B cell (primary cell): ENCODE measurements at regions not wholly inside any gene's neighbourhood (a gene's known extent, or its start where the extent isn't known, plus 50 kb on each side); places are given as distances from the start of the nearest gene placed in this dataset.

Experiments
- ATAC-seq: fragments of 200-7000 bp; cut with Tn5 transposase; one replicate; pipeline ENCODE4 v1.10.0; 2021; ENCODE audit warnings: low read depth, mild to moderate bottlenecking, moderate number of reproducible peaks, moderate library complexity
- CTCF ChIA-PET: fragments of 350-600 bp; sonication (Branson Sonifier 250); formaldehyde crosslinking; loops from one replicate; lab custom pipeline; 2021; ENCODE audit warnings: antibody characterized with exemption, inconsistent platforms; lab: Charles Lee
- POLR2A ChIA-PET: fragments of 350-600 bp; sonication (Branson Sonifier 250); formaldehyde crosslinking; loops from one replicate; lab custom pipeline; 2021; ENCODE audit warnings: antibody characterized with exemption; lab: Charles Lee
- DNase-seq: peaks from one replicate; pipeline ENCODE4 v3.0.0; 2013
- H2AFZ ChIP-seq: 2 replicates; pipeline ENCODE4 v1.6.1; 2012; ENCODE audit warnings: mild to moderate bottlenecking, low read depth, low read length; ENCODE audit not compliant: insufficient read depth, poor library complexity, severe bottlenecking
- H3K27ac ChIP-seq, 2 donors: 1 replicate in 1 of 2; 2 replicates in 1 of 2; pipeline ENCODE4 v1.5.1; 2012 to 2013; ENCODE audit warnings: low read length in 2 of 2, mild to moderate bottlenecking in 2 of 2, moderate library complexity in 1 of 2
- H3K27me3 ChIP-seq, 4 experiments: fragments of 200-600 bp in 1 of 4; sonication (generic) in 1 of 4; replicated peaks in 1 of 4; 1 replicate in 2 of 4; 2 replicates in 2 of 4; pipeline versions ENCODE4 v1.6.1 to v1.7.0; 2013 to 2016; ENCODE audit warnings: low read length in 3 of 4, mild to moderate bottlenecking in 2 of 4, mixed read lengths in 1 of 4, moderate library complexity in 1 of 4; ENCODE audit not compliant: insufficient read depth in 4 of 4, control insufficient read depth in 3 of 4; ENCODE audit errors: control extremely low read depth in 1 of 4
- H3K36me3 ChIP-seq, 2 experiments: replicated peaks in 1 of 2; 1 replicate in 1 of 2; 2 replicates in 1 of 2; pipeline versions ENCODE4 v1.6.1 to v1.7.1; 2013; ENCODE audit warnings: low read length in 1 of 2; ENCODE audit not compliant: insufficient read depth in 2 of 2, control insufficient read depth in 1 of 2; ENCODE audit errors: control extremely low read depth in 1 of 2, extremely low read depth in 1 of 2
- H3K4me1 ChIP-seq, 2 donors: fragments of 200-600 bp in 1 of 2; sonication (generic) in 1 of 2; 1 replicate in 1 of 2; 2 replicates in 1 of 2; pipeline versions ENCODE4 v1.5.1 to v1.6.1; 2013 to 2017; ENCODE audit warnings: low read length in 2 of 2; ENCODE audit not compliant: control insufficient read depth in 2 of 2, insufficient read depth in 2 of 2
- H3K4me2 ChIP-seq: replicated peaks from 2 replicates; pipeline ENCODE3; 2012; ENCODE audit warnings: mild to moderate bottlenecking, low read depth, low read length; ENCODE audit not compliant: poor library complexity, severe bottlenecking
- H3K4me3 ChIP-seq, 5 experiments: fragments of 200-600 bp in 1 of 5; sonication (generic) in 1 of 5; 1 replicate in 3 of 5; 2 replicates in 2 of 5; pipeline versions ENCODE4 v1.5.1 to v1.7.0; 2011 to 2016; ENCODE audit warnings: low read length in 4 of 5, mild to moderate bottlenecking in 4 of 5, low read depth in 2 of 5, control low read depth in 1 of 5, moderate library complexity in 1 of 5; ENCODE audit not compliant: insufficient read depth in 1 of 5; ENCODE audit errors: control extremely low read depth in 1 of 5, extremely low read depth in 1 of 5
- H3K79me2 ChIP-seq: fragments of 200-600 bp; sonication (generic); one replicate; pipeline ENCODE4 v1.6.0; 2016; ENCODE audit warnings: low read length; ENCODE audit not compliant: control insufficient read depth, insufficient read depth
- H3K9ac ChIP-seq: fragments of 200-600 bp; sonication (generic); 2 replicates; pipeline ENCODE4 v1.6.1; 2017; ENCODE audit warnings: mild to moderate bottlenecking, low read length, moderate library complexity
- H3K9me3 ChIP-seq, 3 donors: one replicate each; pipeline versions ENCODE4 v1.6.1 to v1.7.1; 2013; ENCODE audit warnings: low read length in 2 of 3; ENCODE audit not compliant: control insufficient read depth in 2 of 3, insufficient read depth in 1 of 3; ENCODE audit errors: control extremely low read depth in 1 of 3
- H4K20me1 ChIP-seq: 2 replicates; pipeline ENCODE4 v1.6.0; 2012; ENCODE audit warnings: mild to moderate bottlenecking, low read length; ENCODE audit not compliant: insufficient read depth, control insufficient read depth, poor library complexity, severe bottlenecking
- H3K27ac Mint-ChIP-seq: one replicate; pipeline ENCODE4 v1.8.0; 2021; ENCODE audit warnings: mixed read lengths
- H3K27me3 Mint-ChIP-seq: one replicate; pipeline ENCODE4 v1.8.0; 2021; ENCODE audit warnings: mixed read lengths
- H3K4me1 Mint-ChIP-seq: one replicate; pipeline ENCODE4 v1.8.0; 2021; ENCODE audit warnings: mixed read lengths
- H3K4me3 Mint-ChIP-seq: one replicate; pipeline ENCODE4 v1.8.0; 2021; ENCODE audit warnings: mixed read lengths
- H3K9me3 Mint-ChIP-seq: one replicate; pipeline ENCODE4 v1.8.0; 2022; ENCODE audit warnings: mixed read lengths; ENCODE audit not compliant: insufficient read depth
- EZH2 ChIP-seq: IDR thresholded peaks from 2 replicates; pipeline ENCODE4 v1.6.1; 2012; ENCODE audit warnings: borderline replicate concordance, low read depth, mild to moderate bottlenecking, moderate library complexity, low read length; ENCODE audit not compliant: insufficient read depth, poor library complexity, severe bottlenecking
- WGBS: methylation state at CpG from one replicate; pipeline ENCODE4 v1.1.5; 2013; ENCODE audit warnings: missing lambda C conversion rate; ENCODE audit not compliant: insufficient coverage; 5-methylcytosine and 5-hydroxymethylcytosine counted together
- intact Hi-C: fragments of 100-400 bp; cut with micrococcal nuclease; formaldehyde crosslinking; loops from one replicate; pipeline ENCODE4 v1.10.0; 2022
- TF ChIP-seq, protein P1 (sequence below): fragments of 200-600 bp; IDR thresholded peaks from one replicate; pipeline ENCODE4 v1.8.0; 2022; ENCODE audit warnings: antibody characterized with exemption, mild to moderate bottlenecking

GRCh38 chr12:124419292-124420040 lies 124.6 kb downstream of the RFLNA start:
- Mint-ChIP-seq H3K4me1 (no peaks in the 10 kb centered on the region), H3K4me3 (no peak overlapping the region), H3K9me3 (no peaks in the 10 kb centered on the region), H3K27ac (no peak overlapping the region), H3K27me3 (no peaks in the 10 kb centered on the region)
- Histone ChIP-seq H3K27me3 (no peaks in the 10 kb centered on the region), H4K20me1 (peaks cover 25% of the 10 kb centered on the region), H3K79me2 (peaks cover 36% of the 10 kb centered on the region), H3K9ac (no peak overlapping the region), H3K4me1 (no peaks in the 10 kb centered on the region), H3K36me3 (peaks cover 0 to 44% of the 10 kb centered on the region in 2 experiments), H3K4me2 (no peak overlapping the region), H2AFZ (no peak overlapping the region), H3K4me3 (no peak overlapping the region), H3K9me3 (peaks cover 0 to 3% (median 0%) of the 10 kb centered on the region in 3 donors), H3K27ac (no peak overlapping the region)
- ATAC-seq = no peak
- POLR2A ChIA-PET = no interaction called here
- CTCF ChIA-PET = interaction anchor here (0.5 kb wide), 1 partner anchor 311 kb away, joined by 3 read pairs; no protein-coding TSS in a partner anchor
- TF ChIP-seq, protein P1, sequence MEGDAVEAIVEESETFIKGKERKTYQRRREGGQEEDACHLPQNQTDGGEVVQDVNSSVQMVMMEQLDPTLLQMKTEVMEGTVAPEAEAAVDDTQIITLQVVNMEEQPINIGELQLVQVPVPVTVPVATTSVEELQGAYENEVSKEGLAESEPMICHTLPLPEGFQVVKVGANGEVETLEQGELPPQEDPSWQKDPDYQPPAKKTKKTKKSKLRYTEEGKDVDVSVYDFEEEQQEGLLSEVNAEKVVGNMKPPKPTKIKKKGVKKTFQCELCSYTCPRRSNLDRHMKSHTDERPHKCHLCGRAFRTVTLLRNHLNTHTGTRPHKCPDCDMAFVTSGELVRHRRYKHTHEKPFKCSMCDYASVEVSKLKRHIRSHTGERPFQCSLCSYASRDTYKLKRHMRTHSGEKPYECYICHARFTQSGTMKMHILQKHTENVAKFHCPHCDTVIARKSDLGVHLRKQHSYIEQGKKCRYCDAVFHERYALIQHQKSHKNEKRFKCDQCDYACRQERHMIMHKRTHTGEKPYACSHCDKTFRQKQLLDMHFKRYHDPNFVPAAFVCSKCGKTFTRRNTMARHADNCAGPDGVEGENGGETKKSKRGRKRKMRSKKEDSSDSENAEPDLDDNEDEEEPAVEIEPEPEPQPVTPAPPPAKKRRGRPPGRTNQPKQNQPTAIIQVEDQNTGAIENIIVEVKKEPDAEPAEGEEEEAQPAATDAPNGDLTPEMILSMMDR = no peak
- TF ChIP-seq EZH2 = no peak
- intact Hi-C loops = no loop called here
- WGBS = over 99% methylated on average over 12 of the region's 21 CpGs
- DNase-seq = no peak

- no peak overlapping the region for H3K4me3 ChIP-seq
- no peaks in the 10 kb centered on the region for H3K27me3 Mint-ChIP-seq
- H3K4me1 ChIP-seq = no peaks in the 10 kb centered on the region
- no peak overlapping the region for H3K9ac ChIP-seq
- H3K4me2 ChIP-seq = no peak overlapping the region
- H3K4me3 Mint-ChIP-seq = no peak overlapping the region
- H3K79me2 ChIP-seq = peaks cover 32% of the 10 kb centered on the region
- no peaks in the 10 kb centered on the region for H3K9me3 Mint-ChIP-seq
- no peak overlapping the region for H3K27ac Mint-ChIP-seq
- ChIA-PET POLR2A (no interaction called here), CTCF (no interaction called here)
- DNase-seq (no peak), ATAC-seq (no peak)
- WGBS = 89% methylated on average over 15 of the region's 15 CpGs
- intact Hi-C loops = no loop called here
- H3K36me3 ChIP-seq = peaks cover 0 to 42% of the 10 kb centered on the region in 2 experiments
- H3K9me3 ChIP-seq = peaks cover 0 to 3% (median 0%) of the 10 kb centered on the region in 3 donors
- no peaks in the 10 kb centered on the region for H3K27me3 ChIP-seq
- H3K4me1 Mint-ChIP-seq = no peaks in the 10 kb centered on the region
- no peak for TF ChIP-seq EZH2
- TF ChIP-seq, protein P1 = no peak
- peaks cover 28% of the 10 kb centered on the region for H4K20me1 ChIP-seq
- no peak overlapping the region for H3K27ac ChIP-seq
- H2AFZ ChIP-seq = no peak overlapping the region
Observed at GRCh38 chr12:124418791-124419190, 123.9 kb downstream of the RFLNA start.
